Right lobe of liver (tissue), 6 donors: ENCODE measurements at regions not wholly inside any gene's neighbourhood (a gene's known extent, or its start where the extent isn't known, plus 50 kb on each side); places are given as distances from the start of the nearest gene placed in this dataset.

ENCODE experiments used
- ATAC-seq, 4 donors: fragments of 200-7000 bp; cut with Tn5 transposase; one replicate each; pipeline ENCODE4 v1.9.1; 2020; ENCODE audit warnings: mild to moderate bottlenecking in 4 of 4, moderate library complexity in 4 of 4
- DNase-seq, 3 donors: peaks; one replicate each; pipeline ENCODE4 v3.0.0-alpha.2; 2020
- H3K27ac ChIP-seq, 3 donors: fragments of 200-600 bp; one replicate each; pipeline ENCODE4 v1.8.0; 2022
- H3K27me3 ChIP-seq, 2 donors: fragments of 200-600 bp; one replicate each; pipeline ENCODE4 v1.8.0; 2022
- H3K36me3 ChIP-seq, 4 donors: fragments of 200-600 bp; sonication (generic) in 1 of 4; one replicate each; pipeline versions ENCODE4 v1.5.1 to v1.8.0; 2017 to 2022; ENCODE audit warnings: control low read depth in 1 of 4
- H3K4me1 ChIP-seq, 4 donors: fragments of 200-600 bp; sonication (generic) in 1 of 4; one replicate each; pipeline versions ENCODE4 v1.5.1 to v1.8.0; 2017 to 2022; ENCODE audit warnings: control low read depth in 1 of 4
- H3K4me3 ChIP-seq, 3 donors: fragments of 200-600 bp; one replicate each; pipeline ENCODE4 v1.8.0; 2022
- H3K9me3 ChIP-seq, 4 donors: fragments of 200-600 bp; sonication (generic) in 1 of 4; one replicate each; pipeline versions ENCODE4 v1.5.1 to v1.8.0; 2017 to 2022; ENCODE audit warnings: control low read depth in 1 of 4
- CTCF ChIP-seq, 4 donors: fragments of 200-600 bp in 3 of 4; fragments of 450-650 bp in 1 of 4; IDR thresholded peaks; one replicate each; pipeline versions ENCODE4 v1.5.1 to v1.8.0; 2016 to 2022; ENCODE audit warnings: antibody characterized with exemption in 4 of 4, mild to moderate bottlenecking in 2 of 4
- POLR2A ChIP-seq: fragments of 450-650 bp; IDR thresholded peaks from one replicate; pipeline ENCODE4 v1.6.1; 2017; ENCODE audit warnings: antibody characterized with exemption, mild to moderate bottlenecking
- WGBS: methylation state at CpG from one replicate; pipeline ENCODE4 v1.1.6; 2018; ENCODE audit warnings: low coverage, low lambda C conversion rate; ENCODE audit not compliant: insufficient coverage; ENCODE audit errors: missing lambda C conversion rate; 5-methylcytosine and 5-hydroxymethylcytosine counted together
- intact Hi-C, 2 donors: fragments of 100-400 bp; cut with DNase I; formaldehyde crosslinking; loops; one replicate each; pipeline versions ENCODE4 v1.11.2 to v1.14.1; 2022
- donor health status: DM: no; HTN: yes; CAD: no.
- donor health status: DM: no; HTN: no; CAD: no.
- donor health status: DM: no; HTN: no; CAD: no.
- donor health status: DM: no; HTN: yes; CAD: no.
- donor health status: DM: no; HTN: yes; CAD: no.

GRCh38 chr3:110391640-110392395 lies 679.8 kb upstream of the NECTIN3 start:
- H3K9me3 ChIP-seq = no peaks in the 10 kb centered on the region
- no peak for ATAC-seq
- peaks cover 0 to 2% (median 0%) of the 10 kb centered on the region in 4 donors for H3K4me1 ChIP-seq
- H3K36me3 ChIP-seq = no peaks in the 10 kb centered on the region
- TF ChIP-seq POLR2A (no peak), CTCF (IDR thresholded peaks at IDR 0.05) (no peak)
- H3K4me3 ChIP-seq = no peak overlapping the region
- WGBS = 78% methylated on average over 7 of the region's 7 CpGs
- intact Hi-C loops = no loop called here
- no peaks in the 10 kb centered on the region for H3K27me3 ChIP-seq
- H3K27ac ChIP-seq = no peak overlapping the region
- DNase-seq = no peak

GRCh38 chr3:110393941-110394340 lies 677.7 kb upstream of the NECTIN3 start:
- DNase-seq (no peak), ATAC-seq (no peak)
- H3K36me3 ChIP-seq = no peaks in the 10 kb centered on the region
- no peaks in the 10 kb centered on the region for H3K27me3 ChIP-seq
- WGBS = 69% methylated on average over 2 of the region's 2 CpGs
- H3K27ac ChIP-seq = no peak overlapping the region
- no peaks in the 10 kb centered on the region for H3K9me3 ChIP-seq
- intact Hi-C loops = no loop called here
- TF ChIP-seq POLR2A = no peak
- no peak for TF ChIP-seq CTCF (IDR thresholded peaks at IDR 0.05)
- H3K4me1 ChIP-seq = peaks cover 0 to 18% (median 5%) of the 10 kb centered on the region in 4 donors
- H3K4me3 ChIP-seq = no peak overlapping the region

- no peaks in the 10 kb centered on the region for H3K27me3 ChIP-seq
- peaks cover 0 to 18% (median 5%) of the 10 kb centered on the region in 4 donors for H3K4me1 ChIP-seq
- TF ChIP-seq CTCF (IDR thresholded peaks at IDR 0.05) (no peak), POLR2A (no peak)
- no peak overlapping the region for H3K4me3 ChIP-seq
- intact Hi-C loops = no loop called here
- WGBS = 11% methylated on average over 1 of the region's 1 CpG
- H3K27ac ChIP-seq = no peak overlapping the region
- H3K36me3 ChIP-seq = no peaks in the 10 kb centered on the region
- H3K9me3 ChIP-seq = no peaks in the 10 kb centered on the region
- ATAC-seq = peak; percentile 35 to 92 (median 80)
- DNase-seq = no peak
These were observed 674.5 kb upstream of the NECTIN3 start for GRCh38 chr3:110397115-110397514.

GRCh38 chr3:110400315-110400714 lies 671.3 kb upstream of the NECTIN3 start:
- Histone ChIP-seq H3K36me3 (no peaks in the 10 kb centered on the region), H3K4me3 (no peak overlapping the region), H3K4me1 (peaks cover 0 to 18% (median 5%) of the 10 kb centered on the region in 4 donors), H3K27ac (no peak overlapping the region), H3K9me3 (no peaks in the 10 kb centered on the region), H3K27me3 (no peaks in the 10 kb centered on the region)
- DNase-seq = no peak
- intact Hi-C loops = no loop called here
- no peak for TF ChIP-seq POLR2A
- TF ChIP-seq CTCF (IDR thresholded peaks at IDR 0.05) = no peak
- 55% methylated on average over 2 of the region's 2 CpGs for WGBS
- no peak for ATAC-seq
